HepG2 (cell line): ENCODE measurements at regions not wholly inside any gene's neighbourhood (a gene's known extent, or its start where the extent isn't known, plus 50 kb on each side); places are given as distances from the start of the nearest gene placed in this dataset.

Source experiments
- AKNA ChIP-seq: sonication (generic); formaldehyde crosslinking; IDR thresholded peaks from 2 replicates; pipeline ENCODE4 v1.4.0; 2020; ENCODE audit warnings: missing genetic modification reagents, borderline replicate concordance
- DBP ChIP-seq: sonication (generic); formaldehyde crosslinking; IDR thresholded peaks from 2 replicates; pipeline ENCODE4 v1.4.0; 2020; ENCODE audit warnings: missing genetic modification reagents; ENCODE audit errors: not compliant biosample characterization
- ELF3 ChIP-seq: IDR thresholded peaks from 2 replicates; pipeline ENCODE4 v1.6.1; 2016; ENCODE audit warnings: missing genetic modification reagents, missing compliant biosample characterization
- FOSL2 ChIP-seq: sonication (generic); formaldehyde crosslinking; IDR thresholded peaks from 2 replicates; pipeline ENCODE4 v1.4.0; 2020; ENCODE audit warnings: missing genetic modification reagents
- HDAC2 ChIP-seq: sonication (generic); formaldehyde crosslinking; IDR thresholded peaks from 2 replicates; pipeline ENCODE4 v1.4.0; 2020; ENCODE audit warnings: missing genetic modification reagents
- MTF1 ChIP-seq: sonication (generic); formaldehyde crosslinking; IDR thresholded peaks from 2 replicates; pipeline ENCODE4 v1.5.0; 2020; ENCODE audit warnings: missing genetic modification reagents
- NFIB ChIP-seq: sonication (generic); formaldehyde crosslinking; IDR thresholded peaks from 2 replicates; pipeline ENCODE4 v1.9.0; 2021; ENCODE audit warnings: missing genetic modification reagents, mild to moderate bottlenecking, borderline replicate concordance
- NR2F6 ChIP-seq, 2 experiments: IDR thresholded peaks; 2 replicates each; pipeline ENCODE4 v1.6.1; 2016; ENCODE audit warnings: antibody characterized with exemption in 1 of 2, mild to moderate bottlenecking in 1 of 2
- RCOR2 ChIP-seq: IDR thresholded peaks from 2 replicates; pipeline ENCODE4 v1.6.1; 2016; ENCODE audit warnings: missing biosample characterization, missing genetic modification reagents
- SMAD3 ChIP-seq: sonication (generic); formaldehyde crosslinking; IDR thresholded peaks from 2 replicates; pipeline ENCODE4 v1.4.0; 2020; ENCODE audit warnings: missing genetic modification reagents
- ZBTB14 ChIP-seq: sonication (generic); formaldehyde crosslinking; IDR thresholded peaks from 2 replicates; pipeline ENCODE4 v1.4.0; 2020; ENCODE audit warnings: missing genetic modification reagents
- ZBTB43 ChIP-seq: sonication (generic); formaldehyde crosslinking; conservative IDR thresholded peaks from 2 replicates; pipeline ENCODE4 v1.4.0; 2020; ENCODE audit warnings: missing genetic modification reagents
- ZKSCAN8 ChIP-seq: IDR thresholded peaks from 2 replicates; pipeline ENCODE4 v1.6.1; 2016; ENCODE audit warnings: borderline replicate concordance, missing genetic modification reagents, missing compliant biosample characterization
- ZNF142 ChIP-seq: sonication (generic); formaldehyde crosslinking; IDR thresholded peaks from 2 replicates; pipeline ENCODE4 v1.4.0; 2020; ENCODE audit warnings: missing genetic modification reagents
- ZNF567 ChIP-seq: sonication (generic); formaldehyde crosslinking; IDR thresholded peaks from 2 replicates; pipeline ENCODE4 v1.8.1; 2023; ENCODE audit warnings: mild to moderate bottlenecking, missing genetic modification reagents, borderline replicate concordance
- ZNF580 ChIP-seq: IDR thresholded peaks from 2 replicates; pipeline ENCODE4 v1.6.1; 2016; ENCODE audit warnings: low read depth, borderline replicate concordance

- no peak for TF ChIP-seq AKNA
- TF ChIP-seq ELF3 (CRISPR knock-in tag) = peak; percentile 50; the same call in 1 of the 2 replicates
- TF ChIP-seq DBP (CRISPR knock-in tag) = no peak
- TF ChIP-seq ZNF580 (CRISPR knock-in tag) = no peak
- TF ChIP-seq MTF1 = no peak
- 0 out of 2 replicates have a peak, but pooled peaks have one; percentile 22 for TF ChIP-seq RCOR2 (CRISPR knock-in tag)
- TF ChIP-seq SMAD3 (CRISPR knock-in tag) = no peak
- peak; percentile 89; the same call in 1 of the 2 replicates for TF ChIP-seq ZBTB43 (CRISPR knock-in tag)
- no peak for TF ChIP-seq ZNF567 (CRISPR knock-in tag)
- TF ChIP-seq HDAC2 (CRISPR knock-in tag) = no peak; the same call in 1 of the 2 replicates
- peak; percentile 97 for TF ChIP-seq FOSL2
- no peak for TF ChIP-seq ZKSCAN8 (CRISPR knock-in tag)
- TF ChIP-seq ZBTB14 (CRISPR knock-in tag) = no peak
- TF ChIP-seq NR2F6 (IDR thresholded peaks at IDR 0.05) = no peak
- peak; percentile 52; the same call in 1 of the 2 replicates for TF ChIP-seq NR2F6 (CRISPR knock-in tag; IDR thresholded peaks at IDR 0.05)
- no peak for TF ChIP-seq NFIB
- no peak for TF ChIP-seq ZNF142 (CRISPR knock-in tag)
These were observed 178.5 kb upstream of the GUCY1A2 start (continued) for GRCh38 chr11:107196732-107197131.
